ENCODE measurements at regions not wholly inside any gene's neighbourhood (a gene's known extent, or its start where the extent isn't known, plus 50 kb on each side); places are given as distances from the start of the nearest gene placed in this dataset.

- no peak for DNase-seq (ENCODE audit: low read depth)
These were observed 154.5 kb downstream of the CBLN1 start for GRCh38 chr16:49127103-49127502.

DNA sequence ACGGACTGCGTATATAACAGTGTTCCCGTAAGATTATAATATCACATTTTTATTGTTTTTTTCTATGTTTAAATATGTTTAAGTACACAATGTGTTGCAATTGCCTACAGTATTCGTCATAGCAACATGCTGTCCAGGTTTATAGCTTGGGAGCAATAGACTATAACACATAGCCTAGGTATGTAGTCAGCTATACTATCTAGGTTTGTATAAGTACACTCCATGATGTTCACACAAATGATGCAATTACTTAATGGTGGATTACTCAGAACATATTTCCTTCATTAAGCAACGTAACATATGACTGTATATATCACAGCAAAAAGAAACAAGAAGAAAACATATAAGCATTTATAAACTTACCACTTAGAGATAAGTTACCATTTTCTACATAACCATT is 160.0 kb downstream of the CBLN1 start:
- DNase-seq (ENCODE audit: low read depth) = no peak

GRCh38 chr16:49120631-49121030 is 161.0 kb downstream of the CBLN1 start:
- DNase-seq (ENCODE audit: low read depth) = no peak

DNA sequence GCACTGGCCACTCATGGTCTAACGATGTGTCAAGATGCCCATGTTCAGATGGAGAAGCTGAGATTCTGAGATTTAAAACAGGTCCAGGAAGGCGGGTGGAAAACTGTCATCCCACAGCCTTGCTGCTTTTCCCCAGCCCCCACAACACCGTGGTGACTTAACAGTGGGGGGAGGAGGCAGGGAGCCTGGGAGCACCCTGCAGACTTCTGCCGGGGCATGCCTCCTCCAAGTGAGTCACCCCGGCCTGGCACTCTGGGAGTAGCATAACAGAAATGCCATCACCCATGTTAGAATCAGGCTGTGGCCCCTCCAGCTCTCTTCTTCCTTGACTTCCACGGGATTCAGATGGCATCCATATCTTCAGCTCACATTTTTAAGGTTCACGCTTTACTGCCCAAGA is 164.8 kb downstream of the CBLN1 start:
- DNase-seq (ENCODE audit: low read depth) = no peak

GRCh38 chr16:49115956-49116355 is 165.7 kb downstream of the CBLN1 start:
- no peak for DNase-seq (ENCODE audit: low read depth)

DNA sequence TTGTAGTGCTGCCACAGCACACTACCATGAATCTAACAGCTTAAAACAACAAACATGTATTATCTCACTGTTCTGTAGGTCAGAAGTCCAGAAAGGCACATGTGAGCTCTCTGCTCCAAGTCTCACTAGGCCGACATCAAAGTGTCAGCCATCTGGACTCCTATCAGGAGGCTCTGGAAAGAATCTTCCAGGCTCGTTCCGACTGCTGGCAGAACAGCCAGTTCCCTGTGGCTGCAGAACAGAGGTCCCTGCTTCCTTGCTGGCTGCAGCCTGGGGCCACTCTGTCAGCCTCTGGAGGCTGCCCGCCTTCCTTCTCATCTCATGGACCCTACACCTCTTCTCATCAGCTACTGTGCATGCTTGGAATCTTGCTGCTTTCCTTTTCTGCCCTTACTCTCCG is 168.9 kb downstream of the CBLN1 start:
- no peak for DNase-seq (ENCODE audit: low read depth)

GRCh38 chr16:49111351-49111750 is 170.3 kb downstream of the CBLN1 start:
- no peak for DNase-seq (ENCODE audit: low read depth)

DNA sequence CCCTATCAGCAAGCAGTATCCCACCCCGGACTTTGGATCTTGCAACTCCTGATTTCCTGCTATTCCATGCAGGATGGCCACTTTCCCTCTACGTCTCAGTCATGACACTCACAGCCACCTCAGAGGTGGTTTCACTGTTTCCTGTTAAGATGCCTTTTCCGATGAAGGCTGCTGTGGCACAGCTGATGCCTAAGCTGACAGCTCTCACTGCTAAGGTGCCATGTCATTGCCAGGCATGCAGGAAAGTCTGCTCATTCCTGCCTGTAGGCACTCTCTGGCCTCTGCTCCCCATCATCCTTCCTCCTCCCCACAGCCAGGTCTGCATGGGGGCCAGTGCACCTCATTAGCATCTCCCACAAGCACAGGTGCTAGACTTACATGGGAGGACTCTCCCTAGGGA is 173.0 kb downstream of the CBLN1 start:
- DNase-seq (ENCODE audit: low read depth) = no peak

GRCh38 chr16:49103298-49103697 is 178.3 kb downstream of the CBLN1 start:
- DNase-seq (ENCODE audit: low read depth) = no peak

DNA sequence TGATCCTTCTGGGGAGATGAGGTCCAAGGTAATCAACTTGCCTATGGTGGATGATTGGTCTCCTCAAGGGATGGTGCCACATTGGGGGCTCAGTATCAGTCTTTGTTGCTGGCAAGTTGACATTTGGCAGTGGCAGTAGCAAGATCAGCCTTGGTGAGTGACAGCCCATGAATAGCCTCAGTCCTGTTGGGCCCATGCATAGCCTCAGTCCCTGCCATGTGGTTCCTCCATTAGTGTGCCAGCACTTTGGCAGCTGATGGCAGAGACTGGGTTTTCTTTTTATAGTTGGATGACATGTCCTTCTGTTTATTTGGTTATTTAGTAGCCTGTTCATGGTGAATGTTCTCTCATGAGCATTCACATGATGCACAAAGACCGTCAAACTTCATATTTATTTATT is 179.6 kb downstream of the CBLN1 start:
- DNase-seq (ENCODE audit: low read depth) = no peak

DNA sequence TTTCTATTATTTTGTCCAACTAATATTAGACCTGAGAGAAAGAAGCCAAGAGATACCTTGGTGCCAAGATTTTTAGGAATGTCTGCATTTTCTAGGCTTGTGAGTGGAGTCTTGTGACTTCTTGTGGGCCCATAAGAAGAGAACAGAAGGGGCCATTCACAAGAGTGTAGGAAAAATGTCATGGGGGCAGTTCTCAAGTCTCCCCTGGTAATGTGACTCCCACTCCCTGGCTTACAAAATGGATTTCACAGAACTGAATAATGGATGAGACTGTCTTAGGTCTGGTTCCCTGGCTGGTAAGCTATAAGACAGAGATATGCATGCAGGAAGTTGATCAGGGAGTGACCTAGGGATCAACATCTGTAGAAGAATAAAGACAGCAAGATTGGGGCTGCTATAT is 181.3 kb downstream of the CBLN1 start:
- no peak for DNase-seq (ENCODE audit: low read depth)

- DNase-seq (ENCODE audit: low read depth) = no peak
These were observed 183.7 kb downstream of the CBLN1 start for GRCh38 chr16:49097964-49098363.

DNA sequence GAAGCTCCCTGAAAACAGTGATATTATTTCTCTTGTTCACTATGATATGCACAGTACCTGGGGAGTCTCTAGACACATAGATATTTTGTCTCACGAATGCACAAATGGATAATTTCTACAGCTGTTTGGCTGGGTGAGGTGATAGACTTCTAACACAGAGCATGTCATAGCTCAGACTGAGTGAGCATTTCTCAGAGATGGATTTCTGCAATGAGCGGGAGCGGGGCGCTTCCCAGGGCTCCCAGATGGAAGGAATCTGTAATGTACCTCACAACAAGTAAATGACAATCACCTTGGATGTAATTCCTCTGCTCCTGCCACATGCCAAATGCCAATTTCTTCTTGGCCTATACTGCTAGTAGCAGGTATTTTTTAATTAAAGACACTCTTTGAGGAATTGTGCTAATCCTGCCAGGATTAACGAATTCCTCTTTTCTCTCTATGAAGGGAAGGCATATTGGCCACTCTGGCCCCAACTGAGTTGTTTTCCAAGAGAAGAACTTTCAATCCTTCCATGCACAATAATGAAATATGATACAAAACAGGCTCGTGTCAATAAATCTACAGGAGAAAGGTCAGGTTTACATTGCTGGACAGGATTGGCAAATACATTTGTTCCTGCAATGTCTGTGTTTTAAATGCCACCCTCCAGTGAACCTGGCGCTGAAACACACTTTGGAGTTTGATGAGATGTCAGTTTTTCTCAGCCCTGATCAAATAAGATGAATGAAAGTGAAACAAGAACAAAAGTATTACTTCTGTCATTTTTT is 185.3 kb downstream of the CBLN1 start:
- DNase-seq (ENCODE audit: low read depth) = no peak

DNA sequence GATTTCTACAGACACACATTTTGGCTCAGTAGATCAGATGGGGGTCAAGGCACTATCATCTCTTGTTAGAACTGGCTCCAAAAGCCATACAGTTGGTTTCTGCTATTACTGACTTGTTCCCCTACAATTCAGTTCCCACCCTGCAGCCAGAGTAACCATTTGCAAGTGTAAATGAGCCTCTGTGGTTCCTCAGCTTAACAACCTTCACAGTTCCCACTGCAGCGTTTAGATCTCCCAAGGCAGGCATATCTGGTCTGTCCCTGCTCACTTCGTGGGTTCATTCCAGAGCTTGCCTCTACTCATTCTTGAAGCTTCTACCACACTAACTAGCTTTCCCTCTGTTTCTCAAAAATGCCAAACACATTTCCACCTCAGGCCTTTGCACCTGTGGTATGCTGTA is 186.1 kb downstream of the CBLN1 start:
- DNase-seq (ENCODE audit: low read depth) = no peak

- DNase-seq (ENCODE audit: low read depth) = no peak
These were observed 187.2 kb downstream of the CBLN1 start for GRCh38 chr16:49094471-49094870.

GRCh38 chr16:49093939-49094338 is 187.7 kb downstream of the CBLN1 start:
- no peak for DNase-seq (ENCODE audit: low read depth)

- DNase-seq (ENCODE audit: low read depth) = no peak
These were observed 188.9 kb downstream of the CBLN1 start for GRCh38 chr16:49092704-49093103.

GRCh38 chr16:49089533-49089932 is 192.1 kb downstream of the CBLN1 start:
- DNase-seq (ENCODE audit: low read depth) = no peak

DNA sequence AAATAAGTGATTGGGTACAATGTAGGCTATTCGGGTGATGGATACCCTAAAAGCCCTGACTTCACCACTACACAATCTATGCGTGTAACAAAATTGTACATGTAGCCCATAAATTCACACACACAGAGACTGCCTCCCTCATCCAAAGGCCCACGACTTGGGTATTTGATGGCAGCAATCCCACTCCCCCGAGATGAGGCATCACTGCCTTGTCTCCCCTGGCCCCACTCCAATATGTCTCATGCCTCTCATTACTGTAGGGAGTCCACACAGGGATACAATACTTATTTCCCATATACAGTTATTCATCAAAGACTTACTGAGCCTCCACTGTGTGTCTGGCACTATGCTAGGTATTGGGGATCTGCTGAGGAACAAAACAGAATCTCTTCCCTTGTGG is 192.6 kb downstream of the CBLN1 start:
- DNase-seq (ENCODE audit: low read depth) = no peak

DNA sequence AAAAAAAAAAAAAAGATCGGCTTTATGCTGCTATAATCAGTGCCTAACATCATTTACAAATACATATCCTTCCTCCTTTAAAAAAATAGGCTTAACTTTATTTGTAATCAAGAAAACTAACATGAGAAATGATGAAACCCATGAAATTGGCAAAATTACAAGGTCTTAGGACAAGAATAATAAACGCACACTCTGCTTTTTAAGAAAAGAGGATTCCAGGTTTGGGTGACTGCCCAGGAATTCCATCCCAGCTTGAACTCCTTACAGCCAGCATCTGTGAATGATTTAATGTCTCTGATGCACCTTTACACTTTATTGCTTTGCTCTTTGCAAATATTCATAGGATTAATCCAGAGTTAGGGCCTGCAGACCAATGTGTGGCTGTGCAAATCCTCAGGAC is 196.0 kb downstream of the CBLN1 start:
- peak; percentile 4 for DNase-seq (ENCODE audit: low read depth)

GRCh38 chr16:49084628-49085390 is 196.8 kb downstream of the CBLN1 start:
- no peak for DNase-seq (ENCODE audit: low read depth)

- DNase-seq (ENCODE audit: low read depth) = no peak
These were observed 200.1 kb downstream of the CBLN1 start for GRCh38 chr16:49081554-49081953.

DNA sequence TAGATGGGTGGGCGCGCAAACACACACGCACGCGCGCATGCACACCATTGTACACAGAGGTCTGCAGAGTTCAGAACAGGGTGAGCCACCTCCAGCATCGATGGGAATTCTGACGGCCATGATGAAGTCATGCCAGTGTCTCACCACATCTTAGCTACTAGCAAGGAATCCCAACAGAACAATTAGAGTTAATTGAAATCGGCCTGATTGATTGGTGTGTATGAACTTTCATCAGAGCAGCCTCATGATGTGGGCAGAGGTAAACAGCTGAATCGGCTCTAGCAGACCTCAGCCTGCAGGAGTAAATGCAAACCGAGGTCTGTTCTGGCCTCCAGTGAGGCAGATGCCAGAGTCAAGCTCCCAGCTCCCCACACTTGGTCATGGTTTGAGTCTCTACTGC is 200.6 kb downstream of the CBLN1 start:
- no peak for DNase-seq (ENCODE audit: low read depth)

GRCh38 chr16:49078571-49078970 is 203.1 kb downstream of the CBLN1 start:
- DNase-seq (ENCODE audit: low read depth) = no peak
